Naive thymus-derived CD8-positive, alpha-beta T cell (primary cell): ENCODE measurements at regions not wholly inside any gene's neighbourhood (a gene's known extent, or its start where the extent isn't known, plus 50 kb on each side); places are given as distances from the start of the nearest gene placed in this dataset.
A peak's percentile ranks its signal among the peaks of the same experiment; 100 is the strongest.

Experiments
- ATAC-seq, 2 donors: fragments of 150-1000 bp; cut with Tn5 transposase in 1 of 2; sonication (Bioruptor Pico), chemical (Tn5 transposase) in 1 of 2; 1 replicate in 1 of 2; 2 replicates in 1 of 2; pipeline ENCODE4 v1.10.0; 2021; ENCODE audit warnings: mild to moderate bottlenecking in 2 of 2, moderate library complexity in 2 of 2
- POLR2A ChIA-PET: fragments of 350-600 bp; sonication (Branson Sonifier 250); formaldehyde crosslinking; loops from one replicate; lab custom pipeline; 2021; ENCODE audit warnings: antibody characterized with exemption; lab: Charles Lee
- DNase-seq, 10 donors: peaks; one replicate each; pipeline versions ENCODE4 v3.0.0 to v3.0.0-alpha.2; 2020 to 2022
- H3K27ac Mint-ChIP-seq, 10 donors: one replicate each; pipeline ENCODE4 v1.8.0; 2020 to 2022; ENCODE audit warnings: mild to moderate bottlenecking in 10 of 10, mixed read lengths in 10 of 10, moderate library complexity in 4 of 10, inconsistent platforms in 1 of 10
- H3K27me3 Mint-ChIP-seq, 5 donors: one replicate each; pipeline ENCODE4 v1.8.0; 2021 to 2022; ENCODE audit warnings: mixed read lengths in 5 of 5
- H3K36me3 Mint-ChIP-seq, 3 donors: one replicate each; pipeline ENCODE4 v1.8.0; 2020 to 2022; ENCODE audit warnings: mixed read lengths in 3 of 3, mild to moderate bottlenecking in 2 of 3, inconsistent platforms in 1 of 3
- H3K4me1 Mint-ChIP-seq, 4 donors: one replicate each; pipeline ENCODE4 v1.8.0; 2021 to 2022; ENCODE audit warnings: mixed read lengths in 4 of 4
- H3K4me3 Mint-ChIP-seq, 10 donors: one replicate each; pipeline ENCODE4 v1.8.0; 2020 to 2022; ENCODE audit warnings: mild to moderate bottlenecking in 10 of 10, mixed read lengths in 10 of 10, moderate library complexity in 6 of 10, inconsistent platforms in 1 of 10
- H3K9me3 Mint-ChIP-seq, 9 donors: one replicate each; pipeline ENCODE4 v1.8.0; 2020 to 2022; ENCODE audit warnings: mixed read lengths in 9 of 9, mild to moderate bottlenecking in 3 of 9, inconsistent platforms in 1 of 9, moderate library complexity in 1 of 9

- peaks cover 20 to 71% (median 62%) of the 10 kb centered on the region in 4 donors for H3K4me1 Mint-ChIP-seq
- peak overlapping the region; percentile 6 to 98 (median 75) for H3K27ac Mint-ChIP-seq
- H3K27me3 Mint-ChIP-seq = no peaks in the 10 kb centered on the region
- DNase-seq = peak in 1 of 10 donors; percentile 26
- peaks cover 0 to 6% (median 5%) of the 10 kb centered on the region in 3 donors for H3K36me3 Mint-ChIP-seq
- peak overlapping the region in 6 of 10 donors; percentile 8 to 56 (median 38) for H3K4me3 Mint-ChIP-seq
- H3K9me3 Mint-ChIP-seq = peaks cover 0 to 25% (median 3%) of the 10 kb centered on the region in 9 donors
- peak in 1 of 2 donors; percentile 25 for ATAC-seq
- POLR2A ChIA-PET = no interaction called here
These were observed 171.0 kb upstream of the PPP1R2C start for GRCh38 chrX:42948723-42949657.

- DNase-seq (no peak), ATAC-seq (no peak)
- no peak overlapping the region for H3K4me3 Mint-ChIP-seq
- peaks cover 15 to 62% (median 47%) of the 10 kb centered on the region in 4 donors for H3K4me1 Mint-ChIP-seq
- POLR2A ChIA-PET = no interaction called here
- peaks cover 0 to 6% (median 5%) of the 10 kb centered on the region in 3 donors for H3K36me3 Mint-ChIP-seq
- no peaks in the 10 kb centered on the region for H3K27me3 Mint-ChIP-seq
- peak overlapping the region in 7 of 10 donors; percentile 18 to 82 (median 42) for H3K27ac Mint-ChIP-seq
- H3K9me3 Mint-ChIP-seq = peaks cover 0 to 19% (median 3%) of the 10 kb centered on the region in 9 donors
These were observed 173.8 kb upstream of the PPP1R2C start for GRCh38 chrX:42951747-42952146.

- POLR2A ChIA-PET = no interaction called here
- Mint-ChIP-seq H3K4me3 (no peak overlapping the region), H3K9me3 (peaks cover 0 to 12% (median 3%) of the 10 kb centered on the region in 9 donors), H3K4me1 (peaks cover 13 to 54% (median 39%) of the 10 kb centered on the region in 4 donors), H3K27me3 (no peaks in the 10 kb centered on the region), H3K27ac (no peak overlapping the region), H3K36me3 (peaks cover 0 to 6% (median 0%) of the 10 kb centered on the region in 3 donors)
- DNase-seq (no peak), ATAC-seq (no peak)
These were observed 174.7 kb upstream of the PPP1R2C start for GRCh38 chrX:42952621-42953020.

DNA sequence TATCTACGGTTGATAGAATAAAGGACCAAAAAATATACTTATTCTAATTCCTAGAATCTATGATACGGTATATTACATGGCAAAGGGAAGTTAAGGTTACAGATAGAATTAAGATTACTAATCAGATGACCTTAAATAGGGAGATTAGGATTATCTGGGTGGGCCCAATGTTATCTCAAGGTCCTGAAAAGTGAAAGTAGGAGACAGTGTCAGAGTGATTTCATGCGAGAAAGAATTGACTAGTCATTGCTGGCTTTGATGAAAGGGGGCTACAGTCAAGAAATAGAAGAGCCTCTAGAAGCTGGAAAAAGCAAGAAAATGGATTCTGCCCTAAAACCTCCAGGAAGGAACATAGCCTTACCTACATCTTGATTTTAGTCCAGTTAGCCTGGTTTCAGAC is 176.9 kb upstream of the PPP1R2C start:
- Mint-ChIP-seq H3K27me3 (no peaks in the 10 kb centered on the region), H3K36me3 (peaks cover 0 to 2% (median 2%) of the 10 kb centered on the region in 3 donors), H3K27ac (peak overlapping the region in 7 of 10 donors; percentile 7 to 90 (median 43)), H3K4me3 (peak overlapping the region in 5 of 10 donors; percentile 0 to 34 (median 13)), H3K9me3 (peaks cover 0 to 9% (median 1%) of the 10 kb centered on the region in 9 donors), H3K4me1 (peaks cover 7 to 32% (median 23%) of the 10 kb centered on the region in 4 donors)
- DNase-seq = no peak
- ATAC-seq = no peak
- POLR2A ChIA-PET = no interaction called here

DNA sequence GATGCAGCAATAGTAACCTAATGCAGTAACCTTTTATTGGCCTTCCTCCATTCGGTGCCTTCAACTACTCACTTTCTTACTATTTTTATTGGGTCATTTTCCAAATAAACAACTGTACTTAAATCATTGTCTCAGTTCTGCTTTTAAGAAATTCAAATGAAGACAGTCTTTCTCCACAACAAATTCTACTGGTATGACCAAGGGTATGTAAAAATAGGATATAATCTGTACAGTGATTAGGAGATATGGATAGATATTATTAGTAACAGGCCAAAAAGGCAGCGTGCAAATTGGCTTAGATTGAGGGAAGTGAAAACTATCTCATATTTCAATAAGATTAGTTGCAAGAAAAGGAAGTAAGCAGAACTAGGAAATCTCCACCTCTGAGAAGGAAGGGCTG is 177.4 kb upstream of the PPP1R2C start:
- H3K4me3 Mint-ChIP-seq = peak overlapping the region in 8 of 10 donors; percentile 13 to 77 (median 63)
- peak overlapping the region in 6 of 10 donors; percentile 31 to 90 (median 80) for H3K27ac Mint-ChIP-seq
- no peaks in the 10 kb centered on the region for H3K27me3 Mint-ChIP-seq
- H3K36me3 Mint-ChIP-seq = peaks cover 0 to 6% (median 4%) of the 10 kb centered on the region in 3 donors
- ATAC-seq = no peak
- H3K4me1 Mint-ChIP-seq = peaks cover 7 to 32% (median 23%) of the 10 kb centered on the region in 4 donors
- POLR2A ChIA-PET = no interaction called here
- peaks cover 0 to 13% (median 3%) of the 10 kb centered on the region in 9 donors for H3K9me3 Mint-ChIP-seq
- no peak for DNase-seq

GRCh38 chrX:42967681-42968300 is 189.8 kb upstream of the PPP1R2C start:
- Mint-ChIP-seq H3K36me3 (peaks cover 0 to 12% (median 0%) of the 10 kb centered on the region in 3 donors), H3K9me3 (peaks cover 0 to 9% (median 0%) of the 10 kb centered on the region in 9 donors), H3K4me1 (peaks cover 3 to 7% (median 5%) of the 10 kb centered on the region in 4 donors), H3K4me3 (no peak overlapping the region), H3K27ac (peak overlapping the region in 3 of 10 donors; percentile 18 to 67 (median 58)), H3K27me3 (no peaks in the 10 kb centered on the region)
- no peak for ATAC-seq
- no peak for DNase-seq
- POLR2A ChIA-PET = no interaction called here

- H3K4me1 Mint-ChIP-seq = peaks cover 2 to 11% (median 10%) of the 10 kb centered on the region in 4 donors
- peaks cover 0 to 12% (median 0%) of the 10 kb centered on the region in 9 donors for H3K9me3 Mint-ChIP-seq
- POLR2A ChIA-PET = no interaction called here
- DNase-seq (no peak), ATAC-seq (no peak)
- no peak overlapping the region for H3K27ac Mint-ChIP-seq
- H3K27me3 Mint-ChIP-seq = no peaks in the 10 kb centered on the region
- no peak overlapping the region for H3K4me3 Mint-ChIP-seq
- H3K36me3 Mint-ChIP-seq = peaks cover 0 to 19% (median 0%) of the 10 kb centered on the region in 3 donors
These were observed 195.4 kb upstream of the PPP1R2C start for GRCh38 chrX:42973321-42973720.

- ATAC-seq (no peak), DNase-seq (no peak)
- POLR2A ChIA-PET = interaction anchor here (0.7 kb wide), 1 partner anchor 10 kb away, joined by 3 read pairs; no protein-coding TSS in a partner anchor
- H3K4me1 Mint-ChIP-seq = peaks cover 2 to 15% (median 10%) of the 10 kb centered on the region in 4 donors
- H3K9me3 Mint-ChIP-seq = peaks cover 0 to 10% (median 0%) of the 10 kb centered on the region in 9 donors
- H3K27ac Mint-ChIP-seq = peak overlapping the region in 1 of 10 donors; percentile 84
- no peaks in the 10 kb centered on the region for H3K27me3 Mint-ChIP-seq
- peaks cover 0 to 21% (median 2%) of the 10 kb centered on the region in 3 donors for H3K36me3 Mint-ChIP-seq
- H3K4me3 Mint-ChIP-seq = no peak overlapping the region
These were observed 197.9 kb upstream of the PPP1R2C start for GRCh38 chrX:42975906-42976305.

GRCh38 chrX:42976746-42977366 is 198.9 kb upstream of the PPP1R2C start:
- Mint-ChIP-seq H3K4me1 (peaks cover 2 to 15% (median 10%) of the 10 kb centered on the region in 4 donors), H3K27ac (peak overlapping the region in 2 of 10 donors; percentile 12 to 43), H3K36me3 (peaks cover 0 to 19% (median 2%) of the 10 kb centered on the region in 3 donors), H3K9me3 (peaks cover 0 to 13% (median 0%) of the 10 kb centered on the region in 9 donors), H3K4me3 (peak overlapping the region in 1 of 10 donors; percentile 36), H3K27me3 (no peaks in the 10 kb centered on the region)
- no peak for DNase-seq
- ATAC-seq = no peak
- POLR2A ChIA-PET = no interaction called here

- no peak for DNase-seq
- no peak for ATAC-seq
- Mint-ChIP-seq H3K4me1 (peaks cover 2 to 15% (median 10%) of the 10 kb centered on the region in 4 donors), H3K9me3 (peaks cover 0 to 11% (median 0%) of the 10 kb centered on the region in 9 donors), H3K4me3 (no peak overlapping the region), H3K27ac (no peak overlapping the region), H3K36me3 (peaks cover 0 to 7% (median 2%) of the 10 kb centered on the region in 3 donors), H3K27me3 (no peaks in the 10 kb centered on the region)
- POLR2A ChIA-PET = no interaction called here
These were observed 200.9 kb upstream of the PPP1R2C start for GRCh38 chrX:42978655-42979379.

- no peaks in the 10 kb centered on the region for H3K27me3 Mint-ChIP-seq
- ATAC-seq (no peak), DNase-seq (no peak)
- H3K4me3 Mint-ChIP-seq = no peak overlapping the region
- no peaks in the 10 kb centered on the region for H3K9me3 Mint-ChIP-seq
- H3K4me1 Mint-ChIP-seq = peaks cover 1 to 18% (median 10%) of the 10 kb centered on the region in 4 donors
- H3K27ac Mint-ChIP-seq = no peak overlapping the region
- no peaks in the 10 kb centered on the region for H3K36me3 Mint-ChIP-seq
- POLR2A ChIA-PET = no interaction called here
These were observed 210.7 kb upstream of the PPP1R2C start for GRCh38 chrX:42988700-42989099.
